Pancreas (tissue), 10 donors: ENCODE measurements at regions not wholly inside any gene's neighbourhood (a gene's known extent, or its start where the extent isn't known, plus 50 kb on each side); places are given as distances from the start of the nearest gene placed in this dataset.

Experiments
- ATAC-seq, 4 donors: fragments of 200-7000 bp; cut with Tn5 transposase; one replicate each; pipeline versions ENCODE4 v1.8.0 to v1.9.1; 2020; ENCODE audit warnings: mild to moderate bottlenecking in 4 of 4, moderate library complexity in 4 of 4
- DNase-seq, 6 donors: peaks; one replicate each; pipeline ENCODE4 v3.0.0-alpha.2; 2020
- FAIRE-seq: peaks from 2 replicates; lab custom pipeline; 2012; peaks lifted over from hg19 to GRCh38; lab: Jason Lieb, UNC
- H3K27ac ChIP-seq, 4 donors: fragments of 200-600 bp; sonication (generic); 1 replicate in 3 of 4; 2 replicates in 1 of 4; pipeline versions ENCODE4 v1.5.0 to v1.8.0; 2020
- H3K27me3 ChIP-seq, 4 donors: fragments of 200-600 bp; one replicate each; pipeline ENCODE4 v1.8.0; 2021
- H3K36me3 ChIP-seq, 3 donors: fragments of 200-600 bp; sonication (generic) in 1 of 3; one replicate each; pipeline versions ENCODE4 v1.5.0 to v1.8.0; 2020 to 2021
- H3K4me1 ChIP-seq, 3 donors: fragments of 200-600 bp; one replicate each; pipeline ENCODE4 v1.8.0; 2021
- H3K4me3 ChIP-seq, 4 donors: fragments of 200-600 bp; sonication (generic) in 2 of 4; one replicate each; pipeline versions ENCODE4 v1.5.0 to v1.8.0; 2020 to 2021
- H3K9me3 ChIP-seq, 4 donors: fragments of 200-600 bp; one replicate each; pipeline ENCODE4 v1.8.0; 2021
- WGBS, 2 donors: extraction: QIAGEN DNeasy Blood & Tissue Kit; methylation state at CpG; one replicate each; pipeline ENCODE4 v1.1.7; 2013; 5-methylcytosine and 5-hydroxymethylcytosine counted together
- intact Hi-C, 3 donors: fragments of 100-400 bp; cut with DNase I; formaldehyde crosslinking; loops; one replicate each; pipeline versions ENCODE4 v1.11.1 to v1.14.2; 2022
- TF ChIP-seq, protein P1 (sequence below), 4 donors: fragments of 200-600 bp; sonication (generic) in 3 of 4; IDR thresholded peaks; one replicate each; pipeline versions ENCODE4 v1.5.0 to v1.8.0; 2021; ENCODE audit warnings: antibody characterized with exemption in 4 of 4
- donor health status: healthy with polysubstance abuse.
- donor health status: DM: no; HTN: no; CAD: no; lungs with moderate emphysema.
- donor health status: DM: no; HTN: no; CAD: no.
- donor health status: control.
- donor health status: control.
- donor health status: Bipolar disorder and iron deficiency.
- donor health status: DM: yes; HTN: yes; CAD: no.
- donor health status: DM: no; HTN: no; CAD: no.
- donor health status: DM: no; HTN: no; CAD: no.
- donor health status: DM: yes; HTN: yes; CAD: no.

DNA sequence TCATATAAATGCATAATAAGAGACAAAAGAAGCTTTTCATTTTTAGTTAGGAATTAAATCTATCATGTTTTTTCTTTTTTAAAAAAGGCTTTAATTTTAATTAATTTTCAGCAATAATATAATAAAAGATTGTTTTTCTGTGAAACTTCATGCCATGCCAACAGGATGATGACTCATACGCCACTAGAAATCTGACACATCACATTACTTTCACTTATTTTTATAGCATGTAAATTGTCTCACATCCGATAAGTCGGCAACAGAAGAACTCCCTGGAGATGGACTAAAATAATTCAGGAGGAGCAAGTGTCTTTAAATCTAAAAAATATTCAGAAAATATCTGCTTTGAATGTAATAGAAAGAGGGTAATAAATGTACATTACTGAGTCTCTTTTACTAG lies 1024.2 kb upstream of the ACVR2A start:
- H3K27me3 ChIP-seq: no peaks in the 10 kb centered on the region
- 89% methylated on average over 3 of the region's 3 CpGs for WGBS, 2 donors
- TF ChIP-seq, protein P1, sequence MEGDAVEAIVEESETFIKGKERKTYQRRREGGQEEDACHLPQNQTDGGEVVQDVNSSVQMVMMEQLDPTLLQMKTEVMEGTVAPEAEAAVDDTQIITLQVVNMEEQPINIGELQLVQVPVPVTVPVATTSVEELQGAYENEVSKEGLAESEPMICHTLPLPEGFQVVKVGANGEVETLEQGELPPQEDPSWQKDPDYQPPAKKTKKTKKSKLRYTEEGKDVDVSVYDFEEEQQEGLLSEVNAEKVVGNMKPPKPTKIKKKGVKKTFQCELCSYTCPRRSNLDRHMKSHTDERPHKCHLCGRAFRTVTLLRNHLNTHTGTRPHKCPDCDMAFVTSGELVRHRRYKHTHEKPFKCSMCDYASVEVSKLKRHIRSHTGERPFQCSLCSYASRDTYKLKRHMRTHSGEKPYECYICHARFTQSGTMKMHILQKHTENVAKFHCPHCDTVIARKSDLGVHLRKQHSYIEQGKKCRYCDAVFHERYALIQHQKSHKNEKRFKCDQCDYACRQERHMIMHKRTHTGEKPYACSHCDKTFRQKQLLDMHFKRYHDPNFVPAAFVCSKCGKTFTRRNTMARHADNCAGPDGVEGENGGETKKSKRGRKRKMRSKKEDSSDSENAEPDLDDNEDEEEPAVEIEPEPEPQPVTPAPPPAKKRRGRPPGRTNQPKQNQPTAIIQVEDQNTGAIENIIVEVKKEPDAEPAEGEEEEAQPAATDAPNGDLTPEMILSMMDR (IDR thresholded peaks at IDR 0.05): no peak
- intact Hi-C loops: no loop called here
- no peak overlapping the region for H3K27ac ChIP-seq
- DNase-seq: no peak
- no peak overlapping the region for H3K4me3 ChIP-seq
- H3K9me3 ChIP-seq: no peaks in the 10 kb centered on the region
- ATAC-seq: no peak
- H3K4me1 ChIP-seq: no peaks in the 10 kb centered on the region
- no peaks in the 10 kb centered on the region for H3K36me3 ChIP-seq
- FAIRE-seq: no peak

- FAIRE-seq: no peak
Measured at GRCh38 chr2:146818122-146818521, 1026.7 kb upstream of the ACVR2A start.

GRCh38 chr2:146817613-146818012 lies 1027.2 kb upstream of the ACVR2A start:
- ATAC-seq (no peak), DNase-seq (no peak), FAIRE-seq (no peak)
- 64 to 73% methylated on average over 1 of the region's 1 CpG for WGBS, 2 donors
- Histone ChIP-seq H3K36me3 (no peaks in the 10 kb centered on the region), H3K27me3 (no peaks in the 10 kb centered on the region), H3K4me3 (no peak overlapping the region), H3K4me1 (no peaks in the 10 kb centered on the region), H3K9me3 (no peaks in the 10 kb centered on the region), H3K27ac (no peak overlapping the region)
- TF ChIP-seq, protein P1 (IDR thresholded peaks at IDR 0.05): no peak
- intact Hi-C loops: no loop called here

More at GRCh38 chr2:146818122-146818521, 1026.7 kb upstream of the ACVR2A start:
- ATAC-seq (no peak), DNase-seq (no peak)
- H3K4me3 ChIP-seq: no peak overlapping the region
- no peaks in the 10 kb centered on the region for H3K36me3 ChIP-seq
- TF ChIP-seq, protein P1 (IDR thresholded peaks at IDR 0.05): no peak
- H3K4me1 ChIP-seq: no peaks in the 10 kb centered on the region
- intact Hi-C loops: no loop called here
- no peak overlapping the region for H3K27ac ChIP-seq
- 79 to 90% methylated on average over 1 of the region's 1 CpG for WGBS, 2 donors
- H3K9me3 ChIP-seq: no peaks in the 10 kb centered on the region
- H3K27me3 ChIP-seq: no peaks in the 10 kb centered on the region

DNA sequence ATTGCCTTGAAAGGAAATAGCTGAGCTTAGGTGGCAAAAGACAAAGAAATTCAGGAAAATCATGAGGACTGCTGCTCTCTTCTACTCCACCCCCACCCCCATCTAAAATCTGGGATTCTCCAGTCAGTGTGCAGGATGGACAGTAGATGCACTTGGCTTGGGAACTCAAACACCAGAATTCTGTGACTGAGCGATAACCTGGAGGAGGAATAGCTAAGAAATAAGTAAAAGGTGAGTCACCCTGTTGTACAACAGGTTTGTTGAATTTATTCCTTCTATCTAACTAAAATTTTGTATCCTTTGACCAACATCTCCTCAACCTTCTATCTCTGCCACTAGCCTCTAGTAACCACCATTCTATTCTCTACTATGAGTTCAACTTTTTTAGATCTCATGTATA lies 1029.9 kb upstream of the ACVR2A start:
- H3K27ac ChIP-seq: no peak overlapping the region
- no peaks in the 10 kb centered on the region for H3K9me3 ChIP-seq
- no peak overlapping the region for H3K4me3 ChIP-seq
- H3K4me1 ChIP-seq: no peaks in the 10 kb centered on the region
- TF ChIP-seq, protein P1 (IDR thresholded peaks at IDR 0.05): no peak
- 95 to 100% methylated on average over 1 of the region's 1 CpG for WGBS, 2 donors
- H3K36me3 ChIP-seq: no peaks in the 10 kb centered on the region
- DNase-seq (no peak), ATAC-seq (no peak), FAIRE-seq (no peak)
- intact Hi-C loops: no loop called here
- H3K27me3 ChIP-seq: no peaks in the 10 kb centered on the region

DNA sequence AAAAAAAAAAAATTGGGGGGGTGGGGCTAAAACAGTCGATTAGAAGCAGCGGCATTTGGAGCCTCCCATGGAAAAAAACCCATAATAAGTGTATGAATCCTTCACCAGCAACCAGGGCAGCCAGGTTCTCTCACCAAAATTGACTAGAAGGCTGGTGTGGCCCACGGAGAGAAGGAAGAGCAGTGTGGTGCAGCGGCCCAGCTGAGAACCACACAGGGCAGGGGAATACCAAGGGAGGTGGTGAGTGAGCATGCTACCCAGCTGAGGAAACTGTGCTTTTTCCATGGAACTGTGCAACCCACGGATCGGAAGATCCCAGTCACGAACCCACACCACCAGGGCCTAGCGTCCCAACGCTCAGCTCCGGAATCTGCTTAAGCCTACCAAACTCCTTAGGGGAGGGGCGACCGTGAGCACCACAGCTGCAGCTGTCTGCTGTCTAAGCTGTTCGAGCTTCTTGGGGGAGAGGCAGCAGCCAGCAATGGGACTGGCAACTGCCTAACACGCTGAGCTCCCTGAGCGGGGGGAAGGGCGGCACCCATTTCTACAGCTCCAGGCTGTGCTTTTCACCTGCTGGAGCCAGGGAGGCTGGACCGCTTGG lies 1037.2 kb upstream of the ACVR2A start:
- Histone ChIP-seq H3K4me3 (no peak overlapping the region), H3K27me3 (no peaks in the 10 kb centered on the region), H3K4me1 (no peaks in the 10 kb centered on the region), H3K36me3 (no peaks in the 10 kb centered on the region), H3K27ac (no peak overlapping the region), H3K9me3 (no peaks in the 10 kb centered on the region)
- 76 to 85% methylated on average over 17 of the region's 17 CpGs for WGBS, 2 donors
- FAIRE-seq (no peak), ATAC-seq (no peak), DNase-seq (peak in 2 of 6 donors; percentile 13 to 42)
- TF ChIP-seq, protein P1 (IDR thresholded peaks at IDR 0.05): no peak
- intact Hi-C loops: no loop called here
